NCI-H1436 (cell line): ENCODE measurements at regions not wholly inside any gene's neighbourhood (a gene's known extent, or its start where the extent isn't known, plus 50 kb on each side); places are given as distances from the start of the nearest gene placed in this dataset.
"Not testable (repeated sequence)": the region's sequence is repeated elsewhere in the genome, so short reads cannot be mapped to it uniquely, and the experiment has no call there.

Source experiments
- DNase-seq: peaks from one replicate; lab custom pipeline; 2025; lab: John Stamatoyannopoulos, UW

GRCh38 chr15:84152381-84152979 lies 83.1 kb upstream of the GOLGA6L4 start:
- peak; percentile 29 for DNase-seq

- not testable (repeated sequence) for DNase-seq
Observed at GRCh38 chr15:84153655-84154140, 81.9 kb upstream of the GOLGA6L4 start.

GRCh38 chr15:84154314-84154713 lies 81.3 kb upstream of the GOLGA6L4 start:
- not testable (repeated sequence) for DNase-seq

GRCh38 chr15:84154787-84155186 lies 80.8 kb upstream of the GOLGA6L4 start:
- not testable (repeated sequence) for DNase-seq

- DNase-seq = peak; percentile 24
Observed at GRCh38 chr15:84155792-84156587, 79.6 kb upstream of the GOLGA6L4 start.

GRCh38 chr15:84156588-84156840 lies 79.1 kb upstream of the GOLGA6L4 start:
- not testable (repeated sequence) for DNase-seq

GRCh38 chr15:84157056-84157632 lies 78.4 kb upstream of the GOLGA6L4 start:
- DNase-seq = not testable (repeated sequence)

GRCh38 chr15:84157857-84158256 lies 77.7 kb upstream of the GOLGA6L4 start:
- not testable (repeated sequence) for DNase-seq

- DNase-seq = not testable (repeated sequence)
Observed at GRCh38 chr15:84159346-84160269, 76.0 kb upstream of the GOLGA6L4 start.

- DNase-seq = not testable (repeated sequence)
Observed at GRCh38 chr15:84164423-84165292, 70.9 kb upstream of the GOLGA6L4 start.

GRCh38 chr15:84170029-84170428 lies 65.5 kb upstream of the GOLGA6L4 start:
- not testable (repeated sequence) for DNase-seq

GRCh38 chr15:84173231-84173610 lies 62.4 kb upstream of the GOLGA6L4 start:
- not testable (repeated sequence) for DNase-seq
